Mesothelial cell of epicardium (in vitro differentiated cells): ENCODE measurements at regions not wholly inside any gene's neighbourhood (a gene's known extent, or its start where the extent isn't known, plus 50 kb on each side); places are given as distances from the start of the nearest gene placed in this dataset.

Experiments used
- DNase-seq, 2 experiments: peaks; one replicate each; pipeline ENCODE4 v3.0.0; 2021; ENCODE audit warnings: low spot score in 2 of 2; ENCODE audit not compliant: unreplicated experiment in 2 of 2
- H3K27ac Mint-ChIP-seq: 2 replicates; pipeline ENCODE4 v1.8.0; 2021; ENCODE audit warnings: mixed read lengths
- H3K27me3 Mint-ChIP-seq: 2 replicates; pipeline ENCODE4 v1.8.0; 2021; ENCODE audit warnings: low read depth, mixed read lengths
- H3K36me3 Mint-ChIP-seq: 2 replicates; pipeline ENCODE4 v1.8.0; 2021; ENCODE audit warnings: mixed read lengths
- H3K4me1 Mint-ChIP-seq: 2 replicates; pipeline ENCODE4 v1.8.0; 2021; ENCODE audit warnings: mixed read lengths
- H3K4me3 Mint-ChIP-seq: 2 replicates; pipeline ENCODE4 v1.8.0; 2021; ENCODE audit warnings: mild to moderate bottlenecking, moderate library complexity, mixed read lengths
- H3K9me3 Mint-ChIP-seq: 2 replicates; pipeline ENCODE4 v1.8.0; 2021; ENCODE audit warnings: mixed read lengths
- TF ChIP-seq, protein P1 (sequence below): fragments of 200-600 bp; sonication (generic); IDR thresholded peaks from one replicate; pipeline ENCODE4 v1.5.0; 2021; ENCODE audit warnings: antibody characterized with exemption; ENCODE audit not compliant: unreplicated experiment

DNA sequence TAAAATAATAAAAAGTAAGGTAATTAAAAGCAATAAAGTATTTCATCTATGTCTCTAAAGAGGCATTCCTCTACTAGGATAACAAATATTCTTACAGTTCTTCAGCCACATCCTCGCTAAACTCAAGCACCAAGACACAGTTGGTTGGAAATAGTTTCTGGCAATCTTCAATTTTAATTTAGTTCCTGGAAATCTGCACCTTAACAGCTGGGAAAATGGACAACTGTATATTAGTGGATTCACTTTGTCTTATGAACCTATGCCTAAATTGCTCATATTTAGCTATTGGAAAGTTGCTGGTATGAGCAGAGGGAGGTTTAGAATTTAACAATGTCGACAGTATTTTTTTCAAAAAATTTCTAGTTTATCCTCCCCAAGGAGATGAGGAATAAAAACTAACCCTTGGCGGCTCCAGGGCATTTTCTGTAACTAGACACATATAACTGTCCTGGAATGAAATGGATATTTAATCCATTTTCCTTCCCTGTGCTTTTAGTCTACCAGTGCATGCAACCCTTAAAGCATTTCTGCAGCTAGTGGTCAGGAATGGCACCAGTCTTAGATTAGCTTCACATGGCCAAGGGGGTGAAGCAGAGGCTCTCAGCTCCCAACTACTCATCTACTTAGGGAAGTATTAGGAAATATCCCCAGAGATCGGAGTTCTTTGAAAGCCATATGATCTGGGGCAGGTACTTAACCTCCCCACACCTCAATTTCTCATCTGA is 290.0 kb upstream of the THBS1 start:
- TF ChIP-seq, protein P1, sequence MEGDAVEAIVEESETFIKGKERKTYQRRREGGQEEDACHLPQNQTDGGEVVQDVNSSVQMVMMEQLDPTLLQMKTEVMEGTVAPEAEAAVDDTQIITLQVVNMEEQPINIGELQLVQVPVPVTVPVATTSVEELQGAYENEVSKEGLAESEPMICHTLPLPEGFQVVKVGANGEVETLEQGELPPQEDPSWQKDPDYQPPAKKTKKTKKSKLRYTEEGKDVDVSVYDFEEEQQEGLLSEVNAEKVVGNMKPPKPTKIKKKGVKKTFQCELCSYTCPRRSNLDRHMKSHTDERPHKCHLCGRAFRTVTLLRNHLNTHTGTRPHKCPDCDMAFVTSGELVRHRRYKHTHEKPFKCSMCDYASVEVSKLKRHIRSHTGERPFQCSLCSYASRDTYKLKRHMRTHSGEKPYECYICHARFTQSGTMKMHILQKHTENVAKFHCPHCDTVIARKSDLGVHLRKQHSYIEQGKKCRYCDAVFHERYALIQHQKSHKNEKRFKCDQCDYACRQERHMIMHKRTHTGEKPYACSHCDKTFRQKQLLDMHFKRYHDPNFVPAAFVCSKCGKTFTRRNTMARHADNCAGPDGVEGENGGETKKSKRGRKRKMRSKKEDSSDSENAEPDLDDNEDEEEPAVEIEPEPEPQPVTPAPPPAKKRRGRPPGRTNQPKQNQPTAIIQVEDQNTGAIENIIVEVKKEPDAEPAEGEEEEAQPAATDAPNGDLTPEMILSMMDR, result no peak
- peaks cover 15% of the 10 kb centered on the region for H3K9me3 Mint-ChIP-seq
- no peaks in the 10 kb centered on the region for H3K27me3 Mint-ChIP-seq
- H3K4me3 Mint-ChIP-seq, result no peak overlapping the region
- H3K36me3 Mint-ChIP-seq, result peaks cover 8% of the 10 kb centered on the region
- DNase-seq, result no peak
- H3K27ac Mint-ChIP-seq, result no peak overlapping the region
- peaks cover 19% of the 10 kb centered on the region for H3K4me1 Mint-ChIP-seq

GRCh38 chr15:39291690-39292089 is 289.2 kb upstream of the THBS1 start:
- Mint-ChIP-seq H3K4me1 (peaks cover 11% of the 10 kb centered on the region), H3K36me3 (peaks cover 8% of the 10 kb centered on the region), H3K9me3 (peaks cover 15% of the 10 kb centered on the region), H3K27me3 (no peaks in the 10 kb centered on the region), H3K27ac (no peak overlapping the region), H3K4me3 (no peak overlapping the region)
- DNase-seq, result no peak
- TF ChIP-seq, protein P1, result no peak

DNA sequence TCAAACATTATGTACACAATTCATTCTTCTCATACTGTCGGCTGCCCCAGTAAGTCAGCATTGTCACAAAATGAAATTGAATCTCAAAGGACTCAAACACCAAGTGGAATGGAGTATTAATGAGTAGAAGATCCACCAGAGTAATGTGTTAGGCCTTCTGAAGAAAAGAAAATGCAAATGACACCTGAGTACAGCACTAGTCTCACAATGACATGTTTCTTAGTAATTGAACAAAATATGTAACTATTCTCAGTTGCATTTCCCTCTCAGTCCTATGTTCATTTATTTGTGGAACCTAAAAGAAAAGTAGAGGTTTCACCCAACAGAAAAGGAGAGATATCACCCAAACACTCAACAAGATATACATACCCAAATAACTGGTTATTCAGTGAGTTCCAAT is 283.9 kb upstream of the THBS1 start:
- H3K9me3 Mint-ChIP-seq, result peaks cover 12% of the 10 kb centered on the region
- no peak overlapping the region for H3K4me3 Mint-ChIP-seq
- H3K36me3 Mint-ChIP-seq, result peaks cover 8% of the 10 kb centered on the region
- no peaks in the 10 kb centered on the region for H3K27me3 Mint-ChIP-seq
- H3K27ac Mint-ChIP-seq, result no peak overlapping the region
- H3K4me1 Mint-ChIP-seq, result peaks cover 17% of the 10 kb centered on the region
- TF ChIP-seq, protein P1, result no peak
- DNase-seq, result no peak

DNA sequence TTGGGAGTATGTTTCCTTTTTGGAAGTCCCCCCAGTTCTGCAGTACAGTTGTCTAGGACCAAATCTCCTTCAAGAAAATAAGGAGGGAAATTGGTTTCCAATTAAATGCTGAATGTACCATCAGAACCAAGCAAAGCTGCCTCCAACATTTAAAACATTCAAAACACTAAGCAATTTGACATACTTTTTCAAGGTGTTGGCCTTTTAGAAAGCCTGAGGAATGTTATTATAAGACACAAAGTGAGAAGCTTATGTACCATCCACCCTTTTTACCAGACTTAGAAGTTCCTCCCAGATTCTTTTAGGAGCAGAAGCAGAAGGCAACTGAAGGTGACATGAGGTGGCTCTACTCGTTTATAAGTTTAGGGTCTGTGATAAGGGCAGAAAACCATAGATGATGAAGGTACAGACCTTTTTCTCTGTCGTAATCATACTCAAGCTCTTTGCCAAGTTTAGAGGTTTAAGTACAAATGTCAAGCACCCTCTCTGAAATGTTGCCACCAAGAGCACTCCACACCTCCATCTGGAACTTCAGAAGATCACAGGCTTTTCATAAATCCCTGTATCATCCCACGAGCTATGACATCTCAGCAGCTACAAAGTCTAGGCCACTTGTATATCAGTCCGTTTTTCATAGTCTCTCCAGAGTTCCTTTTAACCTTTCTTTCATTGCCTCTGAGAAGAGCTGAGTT is 282.5 kb upstream of the THBS1 start:
- TF ChIP-seq, protein P1, result no peak
- peaks cover 19% of the 10 kb centered on the region for H3K4me1 Mint-ChIP-seq
- H3K27ac Mint-ChIP-seq, result no peak overlapping the region

DNA sequence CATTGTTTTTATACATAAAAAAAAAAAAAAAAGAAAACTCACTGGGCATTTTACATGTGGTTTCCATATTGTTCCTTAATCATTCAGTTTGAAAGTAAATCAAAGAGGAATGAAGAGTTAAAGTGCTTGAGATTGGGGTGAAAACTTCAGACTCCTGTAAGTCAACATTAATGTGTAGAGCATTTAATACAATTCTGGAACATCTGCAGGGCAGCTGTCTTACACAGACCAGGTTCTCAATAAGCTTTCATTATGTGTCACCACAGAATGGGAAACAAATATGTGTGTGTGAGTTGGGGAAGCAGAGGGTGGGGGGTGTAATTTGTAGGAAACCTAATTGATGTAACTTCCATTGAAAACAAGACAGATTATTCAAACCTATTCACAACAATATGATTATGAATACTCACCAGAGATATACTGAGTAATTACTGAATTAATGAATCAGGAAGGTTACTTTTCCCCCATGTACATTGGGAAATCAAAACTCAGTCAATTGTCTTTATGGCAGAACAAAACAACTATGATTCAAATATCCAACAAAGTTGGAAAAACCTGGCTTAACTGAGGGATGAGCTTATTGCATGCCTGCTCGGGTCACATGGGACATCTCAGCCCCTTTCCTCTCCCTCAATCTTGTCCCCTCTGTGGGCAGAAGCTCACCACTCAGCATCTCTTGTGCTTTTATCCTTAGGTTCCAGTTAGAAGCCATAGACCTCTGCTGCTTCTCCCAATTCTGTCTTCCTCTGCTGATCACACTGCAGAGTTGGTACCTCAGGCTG is 281.2 kb upstream of the THBS1 start:
- Mint-ChIP-seq H3K27me3 (no peaks in the 10 kb centered on the region), H3K4me1 (peaks cover 21% of the 10 kb centered on the region), H3K36me3 (no peaks in the 10 kb centered on the region), H3K27ac (no peak overlapping the region), H3K4me3 (no peak overlapping the region), H3K9me3 (no peaks in the 10 kb centered on the region)
- no peak for DNase-seq
- TF ChIP-seq, protein P1, result no peak

More for the DNA sequence above, 282.5 kb upstream of the THBS1 start:
- Mint-ChIP-seq H3K9me3 (no peaks in the 10 kb centered on the region), H3K27me3 (no peaks in the 10 kb centered on the region), H3K36me3 (no peaks in the 10 kb centered on the region), H3K4me3 (no peak overlapping the region)
- no peak for DNase-seq
